CD14-positive monocyte (primary cell): ENCODE measurements at regions not wholly inside any gene's neighbourhood (a gene's known extent, or its start where the extent isn't known, plus 50 kb on each side); places are given as distances from the start of the nearest gene placed in this dataset.

ENCODE experiments used
- DNase-seq, 3 donors: peaks; one replicate each; pipeline ENCODE4 v3.0.0-alpha.2; 2011 to 2022
- H2AFZ ChIP-seq: 2 replicates; pipeline ENCODE4 v1.6.0; 2012; ENCODE audit warnings: mild to moderate bottlenecking, low read depth, low read length, inconsistent platforms; ENCODE audit not compliant: insufficient read depth, poor library complexity, severe bottlenecking
- H3K27ac ChIP-seq, 2 donors: 1 replicate in 1 of 2; 2 replicates in 1 of 2; pipeline ENCODE4 v1.5.1; 2012 to 2013; ENCODE audit warnings: low read length in 2 of 2, control low read depth in 1 of 2, inconsistent platforms in 1 of 2, low read depth in 1 of 2, mild to moderate bottlenecking in 1 of 2
- H3K27me3 ChIP-seq, 2 donors: one replicate each; pipeline versions ENCODE4 v1.6.0 to v1.6.1; 2011 to 2013; ENCODE audit warnings: low read length in 2 of 2; ENCODE audit not compliant: control insufficient read depth in 2 of 2, insufficient read depth in 2 of 2
- H3K36me3 ChIP-seq, 2 donors: replicated peaks in 1 of 2; 1 replicate in 1 of 2; 2 replicates in 1 of 2; pipeline versions ENCODE4 v1.5.1 to v1.6.1; 2012 to 2013; ENCODE audit warnings: low read length in 2 of 2, control low read depth in 1 of 2, inconsistent platforms in 1 of 2, mild to moderate bottlenecking in 1 of 2; ENCODE audit not compliant: insufficient read depth in 2 of 2, control insufficient read depth in 1 of 2
- H3K4me1 ChIP-seq, 2 donors: 1 replicate in 1 of 2; 2 replicates in 1 of 2; pipeline versions ENCODE4 v1.5.1 to v1.6.1; 2012 to 2013; ENCODE audit warnings: low read length in 2 of 2, control low read depth in 1 of 2, inconsistent platforms in 1 of 2, mild to moderate bottlenecking in 1 of 2, moderate library complexity in 1 of 2; ENCODE audit not compliant: insufficient read depth in 2 of 2, control insufficient read depth in 1 of 2
- H3K4me2 ChIP-seq: replicated peaks from 2 replicates; pipeline ENCODE3; 2012; ENCODE audit warnings: low read length, moderate library complexity, mild to moderate bottlenecking; ENCODE audit not compliant: poor library complexity, severe bottlenecking; ENCODE audit errors: extremely low read depth
- H3K4me3 ChIP-seq, 3 experiments: fragments of 200-600 bp in 1 of 3; sonication (generic) in 1 of 3; replicated peaks in 1 of 3; 1 replicate in 2 of 3; 2 replicates in 1 of 3; pipeline ENCODE4 v1.5.1; 2011 to 2013; ENCODE audit warnings: low read length in 3 of 3, mild to moderate bottlenecking in 3 of 3, control low read depth in 2 of 3, low read depth in 2 of 3, inconsistent platforms in 1 of 3, moderate library complexity in 1 of 3
- H3K79me2 ChIP-seq: 2 replicates; pipeline ENCODE4 v1.6.0; 2012; ENCODE audit warnings: mild to moderate bottlenecking, control low read depth, inconsistent platforms, low read length, moderate library complexity; ENCODE audit not compliant: insufficient read depth
- H3K9ac ChIP-seq: 2 replicates; pipeline ENCODE4 v1.6.0; 2017; ENCODE audit warnings: low read length, mild to moderate bottlenecking; ENCODE audit not compliant: insufficient read depth, poor library complexity, severe bottlenecking
- H3K9me3 ChIP-seq, 2 donors: replicated peaks in 1 of 2; 1 replicate in 1 of 2; 2 replicates in 1 of 2; pipeline versions ENCODE4 v1.5.1 to v1.6.1; 2012 to 2013; ENCODE audit warnings: low read length in 2 of 2, control low read depth in 1 of 2; ENCODE audit not compliant: control insufficient read depth in 1 of 2, insufficient read depth in 1 of 2
- H4K20me1 ChIP-seq: 2 replicates; pipeline ENCODE4 v1.6.0; 2012; ENCODE audit warnings: mild to moderate bottlenecking, low read length, control low read depth, moderate library complexity; ENCODE audit not compliant: insufficient read depth
- H3K27ac Mint-ChIP-seq, 7 donors: one replicate each; pipeline ENCODE4 v1.8.0; 2020; ENCODE audit warnings: mild to moderate bottlenecking in 7 of 7, mixed read lengths in 7 of 7, moderate library complexity in 6 of 7, inconsistent platforms in 2 of 7
- H3K27me3 Mint-ChIP-seq, 3 donors: one replicate each; pipeline ENCODE4 v1.8.0; 2021 to 2022; ENCODE audit warnings: low read depth in 3 of 3, mild to moderate bottlenecking in 3 of 3, mixed read lengths in 3 of 3, moderate library complexity in 3 of 3, inconsistent platforms in 1 of 3
- H3K36me3 Mint-ChIP-seq, 2 donors: one replicate each; pipeline ENCODE4 v1.8.0; 2020; ENCODE audit warnings: mixed read lengths in 2 of 2, inconsistent platforms in 1 of 2, mild to moderate bottlenecking in 1 of 2
- H3K4me1 Mint-ChIP-seq: one replicate; pipeline ENCODE4 v1.8.0; 2020; ENCODE audit warnings: mild to moderate bottlenecking, mixed read lengths
- H3K4me3 Mint-ChIP-seq, 2 donors: one replicate each; pipeline ENCODE4 v1.8.0; 2020; ENCODE audit warnings: mild to moderate bottlenecking in 2 of 2, mixed read lengths in 2 of 2, moderate library complexity in 1 of 2
- H3K9me3 Mint-ChIP-seq, 7 donors: one replicate each; pipeline ENCODE4 v1.8.0; 2020 to 2022; ENCODE audit warnings: mixed read lengths in 7 of 7, mild to moderate bottlenecking in 6 of 7, moderate library complexity in 6 of 7, inconsistent platforms in 2 of 7
- WGBS: methylation state at CpG from one replicate; pipeline ENCODE4 v1.1.5; 2013; ENCODE audit warnings: missing lambda C conversion rate; ENCODE audit not compliant: insufficient coverage; 5-methylcytosine and 5-hydroxymethylcytosine counted together
- intact Hi-C, 2 donors: fragments of 100-400 bp; cut with micrococcal nuclease; formaldehyde crosslinking; loops; one replicate each; pipeline versions ENCODE4 v1.15.0 to v1.15.1; 2023
- TF ChIP-seq, protein P1 (sequence below): fragments of 200-600 bp; IDR thresholded peaks from one replicate; pipeline ENCODE4 v1.8.0; 2022; ENCODE audit warnings: antibody characterized with exemption, mild to moderate bottlenecking

DNA sequence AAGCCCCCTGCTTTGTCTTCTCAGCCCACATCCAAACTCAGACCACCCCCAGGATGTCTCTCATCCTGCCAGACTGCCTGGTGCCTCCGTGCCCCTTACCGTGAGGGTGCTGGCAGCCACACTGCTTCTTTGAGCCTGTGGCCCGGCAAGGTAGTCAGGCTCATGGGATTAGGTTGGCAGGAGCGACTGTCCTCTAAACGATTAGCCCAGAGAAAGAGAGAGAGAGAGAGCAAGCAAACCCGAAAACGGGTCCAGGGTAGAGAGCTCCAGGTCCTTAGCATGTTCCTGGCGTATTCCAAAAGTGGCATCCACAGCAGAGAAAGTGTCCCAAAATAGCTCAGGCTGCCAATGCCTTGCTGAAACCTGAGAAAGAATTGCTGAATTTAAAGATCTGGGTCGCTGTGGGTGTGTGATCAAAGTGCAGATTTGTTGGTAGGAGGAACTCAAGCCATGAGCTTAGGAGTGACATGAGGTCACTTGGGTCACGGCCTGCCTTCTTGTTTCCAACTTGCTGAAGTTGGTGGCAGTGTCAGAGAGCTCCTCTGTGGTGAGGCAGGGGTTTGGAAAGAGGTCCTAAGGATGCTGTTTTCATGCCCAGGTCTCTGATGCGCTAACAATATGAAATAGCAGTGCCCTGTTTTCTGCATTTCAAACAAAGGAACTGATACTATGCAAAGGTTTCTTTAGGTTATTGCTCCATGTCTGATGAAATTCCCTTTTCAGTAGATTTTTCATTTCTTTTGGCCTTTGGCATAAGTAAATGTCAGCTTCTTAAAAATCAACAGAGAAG is 81.6 kb downstream of the RTL9 start:
- H3K4me1 ChIP-seq: no peaks in the 10 kb centered on the region
- no peak overlapping the region for H3K27ac Mint-ChIP-seq
- H3K36me3 Mint-ChIP-seq: no peaks in the 10 kb centered on the region
- H3K36me3 ChIP-seq: no peaks in the 10 kb centered on the region
- 88% methylated on average over 4 of the region's 11 CpGs for WGBS
- H3K9me3 Mint-ChIP-seq: no peaks in the 10 kb centered on the region
- no peak for DNase-seq
- no peak overlapping the region for H3K4me2 ChIP-seq
- no peaks in the 10 kb centered on the region for H4K20me1 ChIP-seq
- H3K9me3 ChIP-seq: no peaks in the 10 kb centered on the region
- H3K9ac ChIP-seq: no peak overlapping the region
- TF ChIP-seq, protein P1, sequence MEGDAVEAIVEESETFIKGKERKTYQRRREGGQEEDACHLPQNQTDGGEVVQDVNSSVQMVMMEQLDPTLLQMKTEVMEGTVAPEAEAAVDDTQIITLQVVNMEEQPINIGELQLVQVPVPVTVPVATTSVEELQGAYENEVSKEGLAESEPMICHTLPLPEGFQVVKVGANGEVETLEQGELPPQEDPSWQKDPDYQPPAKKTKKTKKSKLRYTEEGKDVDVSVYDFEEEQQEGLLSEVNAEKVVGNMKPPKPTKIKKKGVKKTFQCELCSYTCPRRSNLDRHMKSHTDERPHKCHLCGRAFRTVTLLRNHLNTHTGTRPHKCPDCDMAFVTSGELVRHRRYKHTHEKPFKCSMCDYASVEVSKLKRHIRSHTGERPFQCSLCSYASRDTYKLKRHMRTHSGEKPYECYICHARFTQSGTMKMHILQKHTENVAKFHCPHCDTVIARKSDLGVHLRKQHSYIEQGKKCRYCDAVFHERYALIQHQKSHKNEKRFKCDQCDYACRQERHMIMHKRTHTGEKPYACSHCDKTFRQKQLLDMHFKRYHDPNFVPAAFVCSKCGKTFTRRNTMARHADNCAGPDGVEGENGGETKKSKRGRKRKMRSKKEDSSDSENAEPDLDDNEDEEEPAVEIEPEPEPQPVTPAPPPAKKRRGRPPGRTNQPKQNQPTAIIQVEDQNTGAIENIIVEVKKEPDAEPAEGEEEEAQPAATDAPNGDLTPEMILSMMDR: no peak
- H3K27me3 Mint-ChIP-seq: peaks cover 6 to 9% (median 8%) of the 10 kb centered on the region in 3 donors
- no peak overlapping the region for H3K4me3 ChIP-seq
- H3K27me3 ChIP-seq: peaks cover 0 to 12% of the 10 kb centered on the region in 2 donors
- intact Hi-C loops: no loop called here
- no peak overlapping the region for H2AFZ ChIP-seq
- no peak overlapping the region for H3K27ac ChIP-seq
- no peaks in the 10 kb centered on the region for H3K79me2 ChIP-seq
- H3K4me3 Mint-ChIP-seq: no peak overlapping the region
- H3K4me1 Mint-ChIP-seq: peaks cover 6% of the 10 kb centered on the region

DNA sequence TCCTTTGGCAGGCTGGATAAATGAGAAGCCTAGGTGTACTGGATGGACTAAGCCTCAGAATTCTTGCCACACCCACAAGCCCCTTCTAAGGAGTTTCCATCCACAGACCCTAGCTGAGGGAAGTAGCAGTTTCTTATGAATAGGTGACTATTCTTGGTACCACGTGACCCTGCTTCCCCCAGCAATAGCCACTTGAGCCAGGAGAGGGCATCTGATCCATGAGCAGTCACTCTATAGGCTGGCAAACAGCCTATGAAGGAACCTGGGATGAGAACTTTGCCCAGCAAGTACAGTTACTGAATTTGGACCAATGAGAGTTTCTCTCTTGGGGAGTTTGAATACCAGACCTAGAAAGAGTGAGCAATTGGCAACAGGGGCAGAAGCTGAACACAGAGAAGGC is 84.0 kb downstream of the RTL9 start:
- Mint-ChIP-seq H3K36me3 (no peaks in the 10 kb centered on the region), H3K27me3 (peaks cover 7 to 15% (median 10%) of the 10 kb centered on the region in 3 donors), H3K9me3 (no peaks in the 10 kb centered on the region), H3K4me3 (no peak overlapping the region), H3K27ac (no peak overlapping the region), H3K4me1 (peaks cover 6% of the 10 kb centered on the region)
- no CpG with 5 or more reads among the region's 1 CpG for WGBS
- Histone ChIP-seq H2AFZ (no peak overlapping the region), H3K9ac (no peak overlapping the region), H4K20me1 (no peaks in the 10 kb centered on the region), H3K36me3 (no peaks in the 10 kb centered on the region), H3K4me2 (no peak overlapping the region), H3K4me3 (no peak overlapping the region), H3K4me1 (no peaks in the 10 kb centered on the region), H3K27me3 (peaks cover 0 to 18% of the 10 kb centered on the region in 2 donors), H3K27ac (no peak overlapping the region), H3K9me3 (no peaks in the 10 kb centered on the region), H3K79me2 (no peaks in the 10 kb centered on the region)
- TF ChIP-seq, protein P1: peak; percentile 20
- intact Hi-C loops: no loop called here
- peak in 2 of 3 donors; percentile 1 to 24 for DNase-seq
